B cell (primary cell): ENCODE measurements at regions not wholly inside any gene's neighbourhood (a gene's known extent, or its start where the extent isn't known, plus 50 kb on each side); places are given as distances from the start of the nearest gene placed in this dataset.

Experiments used
- ATAC-seq: fragments of 200-7000 bp; cut with Tn5 transposase; one replicate; pipeline ENCODE4 v1.10.0; 2021; ENCODE audit warnings: low read depth, mild to moderate bottlenecking, moderate number of reproducible peaks, moderate library complexity
- CTCF ChIA-PET: fragments of 350-600 bp; sonication (Branson Sonifier 250); formaldehyde crosslinking; loops from one replicate; lab custom pipeline; 2021; ENCODE audit warnings: antibody characterized with exemption, inconsistent platforms; lab: Charles Lee
- POLR2A ChIA-PET: fragments of 350-600 bp; sonication (Branson Sonifier 250); formaldehyde crosslinking; loops from one replicate; lab custom pipeline; 2021; ENCODE audit warnings: antibody characterized with exemption; lab: Charles Lee
- DNase-seq: peaks from one replicate; pipeline ENCODE4 v3.0.0; 2013
- H2AFZ ChIP-seq: 2 replicates; pipeline ENCODE4 v1.6.1; 2012; ENCODE audit warnings: mild to moderate bottlenecking, low read depth, low read length; ENCODE audit not compliant: insufficient read depth, poor library complexity, severe bottlenecking
- H3K27ac ChIP-seq, 2 donors: 1 replicate in 1 of 2; 2 replicates in 1 of 2; pipeline ENCODE4 v1.5.1; 2012 to 2013; ENCODE audit warnings: low read length in 2 of 2, mild to moderate bottlenecking in 2 of 2, moderate library complexity in 1 of 2
- H3K27me3 ChIP-seq, 4 experiments: fragments of 200-600 bp in 1 of 4; sonication (generic) in 1 of 4; replicated peaks in 1 of 4; 1 replicate in 2 of 4; 2 replicates in 2 of 4; pipeline versions ENCODE4 v1.6.1 to v1.7.0; 2013 to 2016; ENCODE audit warnings: low read length in 3 of 4, mild to moderate bottlenecking in 2 of 4, mixed read lengths in 1 of 4, moderate library complexity in 1 of 4; ENCODE audit not compliant: insufficient read depth in 4 of 4, control insufficient read depth in 3 of 4; ENCODE audit errors: control extremely low read depth in 1 of 4
- H3K36me3 ChIP-seq, 2 experiments: replicated peaks in 1 of 2; 1 replicate in 1 of 2; 2 replicates in 1 of 2; pipeline versions ENCODE4 v1.6.1 to v1.7.1; 2013; ENCODE audit warnings: low read length in 1 of 2; ENCODE audit not compliant: insufficient read depth in 2 of 2, control insufficient read depth in 1 of 2; ENCODE audit errors: control extremely low read depth in 1 of 2, extremely low read depth in 1 of 2
- H3K4me1 ChIP-seq, 2 donors: fragments of 200-600 bp in 1 of 2; sonication (generic) in 1 of 2; 1 replicate in 1 of 2; 2 replicates in 1 of 2; pipeline versions ENCODE4 v1.5.1 to v1.6.1; 2013 to 2017; ENCODE audit warnings: low read length in 2 of 2; ENCODE audit not compliant: control insufficient read depth in 2 of 2, insufficient read depth in 2 of 2
- H3K4me2 ChIP-seq: replicated peaks from 2 replicates; pipeline ENCODE3; 2012; ENCODE audit warnings: mild to moderate bottlenecking, low read depth, low read length; ENCODE audit not compliant: poor library complexity, severe bottlenecking
- H3K4me3 ChIP-seq, 5 experiments: fragments of 200-600 bp in 1 of 5; sonication (generic) in 1 of 5; 1 replicate in 3 of 5; 2 replicates in 2 of 5; pipeline versions ENCODE4 v1.5.1 to v1.7.0; 2011 to 2016; ENCODE audit warnings: low read length in 4 of 5, mild to moderate bottlenecking in 4 of 5, low read depth in 2 of 5, control low read depth in 1 of 5, moderate library complexity in 1 of 5; ENCODE audit not compliant: insufficient read depth in 1 of 5; ENCODE audit errors: control extremely low read depth in 1 of 5, extremely low read depth in 1 of 5
- H3K79me2 ChIP-seq: fragments of 200-600 bp; sonication (generic); one replicate; pipeline ENCODE4 v1.6.0; 2016; ENCODE audit warnings: low read length; ENCODE audit not compliant: control insufficient read depth, insufficient read depth
- H3K9ac ChIP-seq: fragments of 200-600 bp; sonication (generic); 2 replicates; pipeline ENCODE4 v1.6.1; 2017; ENCODE audit warnings: mild to moderate bottlenecking, low read length, moderate library complexity
- H3K9me3 ChIP-seq, 3 donors: one replicate each; pipeline versions ENCODE4 v1.6.1 to v1.7.1; 2013; ENCODE audit warnings: low read length in 2 of 3; ENCODE audit not compliant: control insufficient read depth in 2 of 3, insufficient read depth in 1 of 3; ENCODE audit errors: control extremely low read depth in 1 of 3
- H4K20me1 ChIP-seq: 2 replicates; pipeline ENCODE4 v1.6.0; 2012; ENCODE audit warnings: mild to moderate bottlenecking, low read length; ENCODE audit not compliant: insufficient read depth, control insufficient read depth, poor library complexity, severe bottlenecking
- H3K27ac Mint-ChIP-seq: one replicate; pipeline ENCODE4 v1.8.0; 2021; ENCODE audit warnings: mixed read lengths
- H3K27me3 Mint-ChIP-seq: one replicate; pipeline ENCODE4 v1.8.0; 2021; ENCODE audit warnings: mixed read lengths
- H3K4me1 Mint-ChIP-seq: one replicate; pipeline ENCODE4 v1.8.0; 2021; ENCODE audit warnings: mixed read lengths
- H3K4me3 Mint-ChIP-seq: one replicate; pipeline ENCODE4 v1.8.0; 2021; ENCODE audit warnings: mixed read lengths
- H3K9me3 Mint-ChIP-seq: one replicate; pipeline ENCODE4 v1.8.0; 2022; ENCODE audit warnings: mixed read lengths; ENCODE audit not compliant: insufficient read depth
- EZH2 ChIP-seq: IDR thresholded peaks from 2 replicates; pipeline ENCODE4 v1.6.1; 2012; ENCODE audit warnings: borderline replicate concordance, low read depth, mild to moderate bottlenecking, moderate library complexity, low read length; ENCODE audit not compliant: insufficient read depth, poor library complexity, severe bottlenecking
- WGBS: methylation state at CpG from one replicate; pipeline ENCODE4 v1.1.5; 2013; ENCODE audit warnings: missing lambda C conversion rate; ENCODE audit not compliant: insufficient coverage; 5-methylcytosine and 5-hydroxymethylcytosine counted together
- intact Hi-C: fragments of 100-400 bp; cut with micrococcal nuclease; formaldehyde crosslinking; loops from one replicate; pipeline ENCODE4 v1.10.0; 2022
- TF ChIP-seq, protein P1 (sequence below): fragments of 200-600 bp; IDR thresholded peaks from one replicate; pipeline ENCODE4 v1.8.0; 2022; ENCODE audit warnings: antibody characterized with exemption, mild to moderate bottlenecking

DNA sequence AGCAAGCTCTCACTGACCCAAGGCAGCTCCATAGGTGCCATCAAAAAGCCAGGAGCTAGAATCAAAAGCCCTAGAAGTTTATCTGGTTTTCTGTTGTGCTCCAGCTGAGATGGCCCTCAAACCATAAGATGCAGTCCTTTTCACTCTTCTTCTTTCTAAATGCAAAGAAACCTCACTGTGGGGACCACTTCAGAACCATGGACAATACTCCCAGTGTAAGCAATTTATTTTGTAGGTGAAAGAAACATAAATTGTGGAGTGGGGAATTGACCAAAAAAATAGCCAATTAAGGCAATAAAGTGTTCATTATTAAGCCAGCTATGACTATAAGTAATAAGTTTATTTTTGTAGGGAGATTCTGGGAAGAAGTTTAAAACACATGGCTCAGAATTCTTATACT is 1399.9 kb downstream of the PLA2G4A start:
- TF ChIP-seq EZH2 = no peak
- TF ChIP-seq, protein P1, sequence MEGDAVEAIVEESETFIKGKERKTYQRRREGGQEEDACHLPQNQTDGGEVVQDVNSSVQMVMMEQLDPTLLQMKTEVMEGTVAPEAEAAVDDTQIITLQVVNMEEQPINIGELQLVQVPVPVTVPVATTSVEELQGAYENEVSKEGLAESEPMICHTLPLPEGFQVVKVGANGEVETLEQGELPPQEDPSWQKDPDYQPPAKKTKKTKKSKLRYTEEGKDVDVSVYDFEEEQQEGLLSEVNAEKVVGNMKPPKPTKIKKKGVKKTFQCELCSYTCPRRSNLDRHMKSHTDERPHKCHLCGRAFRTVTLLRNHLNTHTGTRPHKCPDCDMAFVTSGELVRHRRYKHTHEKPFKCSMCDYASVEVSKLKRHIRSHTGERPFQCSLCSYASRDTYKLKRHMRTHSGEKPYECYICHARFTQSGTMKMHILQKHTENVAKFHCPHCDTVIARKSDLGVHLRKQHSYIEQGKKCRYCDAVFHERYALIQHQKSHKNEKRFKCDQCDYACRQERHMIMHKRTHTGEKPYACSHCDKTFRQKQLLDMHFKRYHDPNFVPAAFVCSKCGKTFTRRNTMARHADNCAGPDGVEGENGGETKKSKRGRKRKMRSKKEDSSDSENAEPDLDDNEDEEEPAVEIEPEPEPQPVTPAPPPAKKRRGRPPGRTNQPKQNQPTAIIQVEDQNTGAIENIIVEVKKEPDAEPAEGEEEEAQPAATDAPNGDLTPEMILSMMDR = no peak
- Histone ChIP-seq H3K36me3 (no peaks in the 10 kb centered on the region), H3K4me3 (no peak overlapping the region), H3K79me2 (no peaks in the 10 kb centered on the region), H3K4me1 (no peaks in the 10 kb centered on the region), H3K27me3 (no peaks in the 10 kb centered on the region), H2AFZ (no peak overlapping the region), H3K4me2 (no peak overlapping the region), H4K20me1 (no peaks in the 10 kb centered on the region), H3K9ac (no peak overlapping the region), H3K27ac (no peak overlapping the region), H3K9me3 (no peaks in the 10 kb centered on the region)
- peaks cover 7% of the 10 kb centered on the region for H3K9me3 Mint-ChIP-seq
- intact Hi-C loops = no loop called here
- CTCF ChIA-PET = no interaction called here
- H3K4me3 Mint-ChIP-seq = no peak overlapping the region
- no peaks in the 10 kb centered on the region for H3K27me3 Mint-ChIP-seq
- POLR2A ChIA-PET = no interaction called here
- H3K27ac Mint-ChIP-seq = no peak overlapping the region
- no peak for ATAC-seq
- no peaks in the 10 kb centered on the region for H3K4me1 Mint-ChIP-seq
- DNase-seq = no peak

DNA sequence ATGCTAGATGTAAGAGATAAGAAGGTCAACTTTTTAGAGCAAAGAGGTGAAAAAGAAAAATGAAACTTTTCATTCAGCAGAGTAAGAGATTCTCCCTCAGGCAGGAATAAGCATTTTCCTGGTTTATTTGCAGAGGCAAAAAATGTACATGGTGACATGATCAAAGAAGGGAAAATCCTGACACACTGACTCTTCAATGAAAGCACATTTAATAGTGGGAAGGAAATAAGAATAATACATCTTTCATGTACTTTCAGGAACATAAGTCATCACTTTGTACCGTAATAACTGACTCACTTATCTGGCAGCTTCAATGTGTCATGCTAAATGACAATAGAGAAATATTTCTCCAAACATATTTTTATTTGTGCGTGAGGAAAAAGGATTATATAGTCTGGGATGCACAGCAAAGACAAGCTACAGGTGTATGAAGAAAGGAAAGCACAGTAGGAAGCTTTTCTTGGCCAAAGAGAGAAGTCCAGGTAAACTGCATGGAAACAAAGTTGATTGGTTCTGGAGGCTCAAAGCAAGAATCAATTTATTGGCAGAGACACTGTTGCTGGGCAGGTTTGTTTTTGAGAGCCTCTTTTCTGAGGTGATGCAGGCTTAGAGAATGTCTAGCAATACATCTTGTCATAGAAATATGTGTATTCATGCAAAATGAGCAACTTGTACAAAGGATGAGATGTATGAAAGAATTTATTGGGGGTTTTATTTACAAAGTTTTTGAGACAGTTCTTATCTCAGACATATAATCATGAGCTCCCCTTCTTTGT is 1409.0 kb downstream of the PLA2G4A start:
- H3K4me1 ChIP-seq = no peaks in the 10 kb centered on the region
- no peak for DNase-seq
- Mint-ChIP-seq H3K27me3 (no peaks in the 10 kb centered on the region), H3K4me3 (no peak overlapping the region), H3K4me1 (peaks cover 9% of the 10 kb centered on the region), H3K9me3 (no peaks in the 10 kb centered on the region), H3K27ac (no peak overlapping the region)
- H3K79me2 ChIP-seq = no peaks in the 10 kb centered on the region
- no peak overlapping the region for H3K9ac ChIP-seq
- no peak overlapping the region for H2AFZ ChIP-seq
- no peaks in the 10 kb centered on the region for H4K20me1 ChIP-seq
- H3K27me3 ChIP-seq = no peaks in the 10 kb centered on the region
- ChIA-PET POLR2A (no interaction called here), CTCF (no interaction called here)
- no peak overlapping the region for H3K4me2 ChIP-seq
- no peaks in the 10 kb centered on the region for H3K36me3 ChIP-seq
- no peak overlapping the region for H3K4me3 ChIP-seq
- no peak overlapping the region for H3K27ac ChIP-seq
- intact Hi-C loops = no loop called here
- TF ChIP-seq EZH2 = no peak
- TF ChIP-seq, protein P1 = no peak
- H3K9me3 ChIP-seq = no peaks in the 10 kb centered on the region
- no CpG with 5 or more reads among the region's 2 CpGs for WGBS
- ATAC-seq = no peak
